Endothelial cell of umbilical vein (primary cell): ENCODE measurements at regions not wholly inside any gene's neighbourhood (a gene's known extent, or its start where the extent isn't known, plus 50 kb on each side); places are given as distances from the start of the nearest gene placed in this dataset.
A peak's percentile ranks its signal among the peaks of the same experiment; 100 is the strongest.

ENCODE experiments used
- BruUV-seq: library from RNA; stranded (reverse); fragments of 400-500 nt; replicated peaks from 2 replicates; lab custom pipeline; 2021; lab: Mats Ljungman, UMichigan
- CTCF ChIA-PET: fragments of 300-600, 350-600 bp; sonication (Branson Sonifier 250); formaldehyde crosslinking; loops from one replicate; lab custom pipeline; 2021; ENCODE audit warnings: antibody characterized with exemption, inconsistent platforms; lab: Charles Lee
- POLR2A ChIA-PET: fragments of 300-600, 350-600 bp; sonication (Branson Sonifier 250); formaldehyde crosslinking; loops from one replicate; lab custom pipeline; 2021; ENCODE audit warnings: antibody characterized with exemption, inconsistent platforms; lab: Charles Lee
- DNase-seq: peaks from one replicate; pipeline ENCODE4 v3.0.0-alpha.2; 2011; ENCODE audit warnings: low read depth, low spot score
- FAIRE-seq: peaks from 2 replicates; lab custom pipeline; 2011; peaks lifted over from hg19 to GRCh38; lab: Jason Lieb, UNC
- H2AFZ ChIP-seq: 2 replicates; pipeline ENCODE4 v1.6.0; 2012; ENCODE audit warnings: low read depth, low read length, control low read depth, inconsistent platforms
- H3K27ac ChIP-seq: 2 replicates; pipeline ENCODE4 v1.5.1; 2011; ENCODE audit warnings: low read depth, mild to moderate bottlenecking, control low read depth, low read length, moderate library complexity; ENCODE audit not compliant: insufficient read depth
- H3K27me3 ChIP-seq, 2 experiments: 2 replicates each; pipeline versions ENCODE4 v1.6.0 to v1.6.1; 2011; ENCODE audit warnings: low read length in 2 of 2, mixed read lengths in 1 of 2; ENCODE audit not compliant: control insufficient read depth in 2 of 2, insufficient read depth in 2 of 2
- H3K36me3 ChIP-seq, 2 experiments: 2 replicates in 1 of 2; 3 replicates in 1 of 2; pipeline ENCODE4 v1.5.1; 2011; ENCODE audit warnings: low read length in 2 of 2, mild to moderate bottlenecking in 1 of 2, moderate library complexity in 1 of 2; ENCODE audit not compliant: control insufficient read depth in 2 of 2, insufficient read depth in 2 of 2; ENCODE audit errors: extremely low read depth in 1 of 2
- H3K4me1 ChIP-seq: 3 replicates; pipeline ENCODE4 v1.5.1; 2011; ENCODE audit warnings: mild to moderate bottlenecking, low read length; ENCODE audit not compliant: control insufficient read depth, insufficient read depth; ENCODE audit errors: extremely low read depth
- H3K4me2 ChIP-seq: 2 replicates; pipeline ENCODE4 v1.6.1; 2011; ENCODE audit warnings: low read length, control low read depth, mixed read lengths; ENCODE audit not compliant: insufficient read depth
- H3K4me3 ChIP-seq, 3 experiments: fragments of 200-600 bp in 1 of 3; sonication (generic), shearing (Covaris generic) in 1 of 3; replicated peaks in 1 of 3; 2 replicates each; pipeline ENCODE4 v1.5.1; 2011 to 2016; ENCODE audit warnings: control low read depth in 3 of 3, low read length in 3 of 3, mild to moderate bottlenecking in 2 of 3, inconsistent platforms in 1 of 3, low read depth in 1 of 3, moderate library complexity in 1 of 3; ENCODE audit not compliant: insufficient read depth in 1 of 3
- H3K79me2 ChIP-seq: 2 replicates; pipeline ENCODE4 v1.6.0; 2012; ENCODE audit warnings: low read length, inconsistent platforms; ENCODE audit not compliant: control insufficient read depth, insufficient read depth
- H3K9ac ChIP-seq: replicated peaks from 2 replicates; pipeline ENCODE3; 2011; ENCODE audit warnings: low read length, control low read depth; ENCODE audit not compliant: insufficient read depth; ENCODE audit errors: extremely low read depth
- H3K9me1 ChIP-seq: replicated peaks from 3 replicates; pipeline ENCODE4 v1.6.0; 2011; ENCODE audit warnings: mild to moderate bottlenecking, low read length; ENCODE audit not compliant: control insufficient read depth, insufficient read depth; ENCODE audit errors: extremely low read depth
- H3K9me3 ChIP-seq: replicated peaks from 2 replicates; pipeline ENCODE4 v1.5.1; 2012; ENCODE audit warnings: low read length, inconsistent platforms; ENCODE audit not compliant: control insufficient read depth, insufficient read depth
- H4K20me1 ChIP-seq: replicated peaks from 2 replicates; pipeline ENCODE3; 2011; ENCODE audit warnings: mild to moderate bottlenecking, low read length; ENCODE audit not compliant: control insufficient read depth, insufficient read depth; ENCODE audit errors: extremely low read depth
- FOS ChIP-seq: IDR thresholded peaks from 2 replicates; pipeline ENCODE4 v1.6.1; 2011; ENCODE audit warnings: mild to moderate bottlenecking, low read length, moderate library complexity, borderline replicate concordance; ENCODE audit not compliant: insufficient read depth
- MYC ChIP-seq: IDR thresholded peaks from one replicate; pipeline ENCODE4 v1.6.1; 2011; ENCODE audit warnings: mild to moderate bottlenecking, low read depth, low read length
- dilution Hi-C: fragments of 300-500 bp; cut with MboI; formaldehyde crosslinking; loops from one replicate; pipeline ENCODE4 v1.15.0; 2019; ENCODE audit warnings: low sequenced_read_pairs; ENCODE audit not compliant: extremely low pct_ligation_motif_present
- intact Hi-C: fragments of 100-400 bp; cut with micrococcal nuclease; formaldehyde crosslinking; loops from one replicate; pipeline ENCODE4 v1.10.0; 2022
- TF ChIP-seq, protein P1 (sequence below), 2 donors: IDR thresholded peaks; 1 replicate in 1 of 2; 2 replicates in 1 of 2; pipeline ENCODE4 v1.5.1; 2011; ENCODE audit warnings: low read length in 2 of 2, mild to moderate bottlenecking in 2 of 2, moderate library complexity in 2 of 2, control low read depth in 1 of 2, inconsistent platforms in 1 of 2, low read depth in 1 of 2; ENCODE audit not compliant: insufficient read depth in 1 of 2; ENCODE audit errors: extremely low read depth in 1 of 2
- TF ChIP-seq, protein P2 (sequence below): IDR thresholded peaks from 2 replicates; pipeline ENCODE4 v1.6.1; 2011; ENCODE audit not compliant: insufficient read depth, insufficient read length

DNA sequence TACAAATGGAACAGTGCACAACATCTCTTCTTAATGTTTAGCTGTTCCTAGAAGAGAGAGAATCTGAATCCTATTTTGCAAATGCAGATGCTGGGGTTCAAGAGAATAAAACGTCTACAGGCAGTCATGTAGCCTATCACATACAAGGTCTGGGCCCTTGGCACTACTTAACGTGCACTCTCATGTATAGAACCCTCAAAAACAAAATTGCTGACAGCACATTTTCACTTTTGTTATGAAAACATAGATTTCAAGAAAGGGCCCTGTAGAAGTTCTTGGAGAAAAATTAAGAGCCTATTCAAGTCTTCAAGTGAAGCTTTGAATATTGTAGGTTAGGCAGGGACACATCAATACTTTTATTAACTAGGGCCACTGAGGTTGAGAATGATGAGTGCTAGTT, 504.3 kb upstream of the FAM98A start:
- peak overlapping the region; percentile 95 for H3K27ac ChIP-seq
- no peak overlapping the region for H3K4me2 ChIP-seq
- no peaks in the 10 kb centered on the region for H3K9me1 ChIP-seq
- H3K9me3 ChIP-seq = no peaks in the 10 kb centered on the region
- BruUV-seq = no TSS peak
- DNase-seq = no peak
- no peaks in the 10 kb centered on the region for H3K36me3 ChIP-seq
- H2AFZ ChIP-seq = no peak overlapping the region
- dilution Hi-C loops (no loop called here), intact Hi-C loops (loop anchor here (5.0 to 10.0 kb wide), 2 partner anchors 1399 to 1871 kb away; no protein-coding TSS in a partner anchor)
- no peak overlapping the region for H3K4me3 ChIP-seq
- H3K4me1 ChIP-seq = peaks cover 39% of the 10 kb centered on the region
- FAIRE-seq = no peak
- H3K9ac ChIP-seq = no peak overlapping the region
- H3K79me2 ChIP-seq = no peaks in the 10 kb centered on the region
- POLR2A ChIA-PET = no interaction called here
- CTCF ChIA-PET = interaction anchor here (1.8 kb wide), 1 partner anchor 8 kb away, joined by 11 read pairs; no protein-coding TSS in a partner anchor
- TF ChIP-seq, protein P1, sequence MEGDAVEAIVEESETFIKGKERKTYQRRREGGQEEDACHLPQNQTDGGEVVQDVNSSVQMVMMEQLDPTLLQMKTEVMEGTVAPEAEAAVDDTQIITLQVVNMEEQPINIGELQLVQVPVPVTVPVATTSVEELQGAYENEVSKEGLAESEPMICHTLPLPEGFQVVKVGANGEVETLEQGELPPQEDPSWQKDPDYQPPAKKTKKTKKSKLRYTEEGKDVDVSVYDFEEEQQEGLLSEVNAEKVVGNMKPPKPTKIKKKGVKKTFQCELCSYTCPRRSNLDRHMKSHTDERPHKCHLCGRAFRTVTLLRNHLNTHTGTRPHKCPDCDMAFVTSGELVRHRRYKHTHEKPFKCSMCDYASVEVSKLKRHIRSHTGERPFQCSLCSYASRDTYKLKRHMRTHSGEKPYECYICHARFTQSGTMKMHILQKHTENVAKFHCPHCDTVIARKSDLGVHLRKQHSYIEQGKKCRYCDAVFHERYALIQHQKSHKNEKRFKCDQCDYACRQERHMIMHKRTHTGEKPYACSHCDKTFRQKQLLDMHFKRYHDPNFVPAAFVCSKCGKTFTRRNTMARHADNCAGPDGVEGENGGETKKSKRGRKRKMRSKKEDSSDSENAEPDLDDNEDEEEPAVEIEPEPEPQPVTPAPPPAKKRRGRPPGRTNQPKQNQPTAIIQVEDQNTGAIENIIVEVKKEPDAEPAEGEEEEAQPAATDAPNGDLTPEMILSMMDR (IDR thresholded peaks at IDR 0.05; ENCODE audit: extremely low read depth in 1 of 2, insufficient read depth in 1 of 2, low read depth in 1 of 2, low read length in 2 of 2) = no peak
- H3K27me3 ChIP-seq = no peaks in the 10 kb centered on the region
- no peaks in the 10 kb centered on the region for H4K20me1 ChIP-seq

DNA sequence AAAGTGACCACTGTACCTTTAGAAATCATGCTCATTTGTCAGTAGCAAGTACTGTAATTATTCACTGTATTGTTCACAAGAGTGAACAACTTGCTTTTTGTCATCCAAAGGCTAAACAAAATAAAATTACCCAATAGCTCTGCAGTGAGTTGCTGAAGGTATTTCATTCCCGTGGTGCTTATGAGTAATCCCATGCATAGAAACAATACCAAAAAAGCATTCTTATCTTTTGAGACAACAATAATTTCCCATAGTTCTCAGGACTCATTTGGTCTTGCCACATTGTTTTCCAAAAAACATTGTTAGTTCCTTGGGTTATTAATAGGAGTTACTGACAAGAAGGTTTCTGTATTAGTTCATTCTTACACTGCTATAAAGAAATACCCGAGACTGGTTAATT, 503.2 kb upstream of the FAM98A start:
- ChIA-PET CTCF (no interaction called here), POLR2A (no interaction called here)
- Histone ChIP-seq H3K4me2 (no peak overlapping the region), H3K27me3 (no peaks in the 10 kb centered on the region), H3K4me1 (peaks cover 34% of the 10 kb centered on the region), H3K9me3 (no peaks in the 10 kb centered on the region), H2AFZ (no peak overlapping the region), H3K79me2 (no peaks in the 10 kb centered on the region), H3K27ac (no peak overlapping the region), H3K9ac (no peak overlapping the region), H3K36me3 (no peaks in the 10 kb centered on the region), H3K9me1 (no peaks in the 10 kb centered on the region), H3K4me3 (no peak overlapping the region), H4K20me1 (no peaks in the 10 kb centered on the region)
- intact Hi-C loops (loop anchor here (5.0 to 10.0 kb wide), 2 partner anchors 1400 to 1872 kb away; no protein-coding TSS in a partner anchor), dilution Hi-C loops (no loop called here)
- TF ChIP-seq, protein P1 (IDR thresholded peaks at IDR 0.05; ENCODE audit: extremely low read depth in 1 of 2, insufficient read depth in 1 of 2, low read depth in 1 of 2, low read length in 2 of 2) = no peak
- TF ChIP-seq MYC (no peak), FOS (no peak)
- TF ChIP-seq, protein P2, sequence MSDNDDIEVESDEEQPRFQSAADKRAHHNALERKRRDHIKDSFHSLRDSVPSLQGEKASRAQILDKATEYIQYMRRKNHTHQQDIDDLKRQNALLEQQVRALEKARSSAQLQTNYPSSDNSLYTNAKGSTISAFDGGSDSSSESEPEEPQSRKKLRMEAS = no peak
- FAIRE-seq = peak; percentile 83
- DNase-seq = peak; percentile 19
- BruUV-seq = no TSS peak
